Mucosa of rectum (tissue), 2 donors: ENCODE measurements at regions not wholly inside any gene's neighbourhood (a gene's known extent, or its start where the extent isn't known, plus 50 kb on each side); places are given as distances from the start of the nearest gene placed in this dataset.

Experiments
- H3K27ac ChIP-seq, 2 donors: one replicate each; pipeline ENCODE4 v1.7.0; 2013; ENCODE audit warnings: inconsistent platforms in 2 of 2, low read depth in 2 of 2, low read length in 2 of 2
- H3K27me3 ChIP-seq, 2 donors: one replicate each; pipeline ENCODE4 v1.7.0; 2013; ENCODE audit warnings: low read length in 2 of 2; ENCODE audit not compliant: control insufficient read depth in 2 of 2, insufficient read depth in 2 of 2
- H3K36me3 ChIP-seq, 2 donors: one replicate each; pipeline ENCODE4 v1.7.0; 2013; ENCODE audit warnings: low read length in 2 of 2; ENCODE audit not compliant: control insufficient read depth in 2 of 2, insufficient read depth in 2 of 2
- H3K4me1 ChIP-seq, 2 donors: one replicate each; pipeline ENCODE4 v1.7.0; 2013; ENCODE audit warnings: low read length in 2 of 2, mild to moderate bottlenecking in 1 of 2; ENCODE audit not compliant: control insufficient read depth in 2 of 2, insufficient read depth in 2 of 2
- H3K4me3 ChIP-seq, 2 donors: one replicate each; pipeline ENCODE4 v1.7.0; 2013; ENCODE audit warnings: low read length in 2 of 2
- H3K9ac ChIP-seq, 2 donors: one replicate each; pipeline ENCODE4 v1.7.0; 2013; ENCODE audit warnings: low read length in 2 of 2, low read depth in 1 of 2, mild to moderate bottlenecking in 1 of 2
- H3K9me3 ChIP-seq, 2 donors: one replicate each; pipeline ENCODE4 v1.7.0; 2013; ENCODE audit warnings: low read length in 2 of 2; ENCODE audit not compliant: control insufficient read depth in 2 of 2
- donor health status: healthy.
- donor health status: Normal muscosa, but diverticular disease.

DNA sequence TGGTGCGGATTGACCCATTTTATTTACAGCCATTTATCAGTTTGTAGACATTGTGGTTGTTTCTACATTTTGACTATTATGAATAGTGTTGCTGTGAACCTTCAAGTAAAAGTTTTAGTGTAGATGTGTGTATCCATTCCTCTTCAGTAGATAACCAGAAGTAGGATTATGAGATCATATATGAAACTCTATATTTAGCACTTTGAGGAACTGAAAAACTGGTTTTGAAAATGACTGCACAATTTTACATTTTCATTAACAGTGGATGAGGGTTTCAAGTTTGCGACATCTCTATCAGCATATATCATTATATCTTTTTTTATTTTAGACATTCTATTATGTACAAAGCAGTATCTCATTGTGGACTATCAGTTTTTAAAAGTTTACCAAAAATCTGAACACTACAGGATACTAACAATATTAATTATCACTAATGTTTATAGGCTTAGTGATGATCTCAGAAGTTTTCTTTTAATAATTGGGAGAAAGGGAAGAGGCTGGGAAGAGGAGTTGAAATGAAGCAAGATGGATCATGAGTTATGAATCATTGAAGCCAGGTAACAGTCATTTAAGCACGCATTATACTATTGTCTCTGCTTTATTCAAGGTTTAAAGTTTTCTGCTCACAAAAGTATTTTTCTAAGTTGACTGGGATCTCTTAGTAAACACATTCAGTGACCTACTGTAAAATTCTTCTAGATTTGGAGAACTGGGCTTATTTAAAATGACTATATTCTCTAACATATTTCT lies 329.0 kb upstream of the LRATD1 start:
- H3K4me3 ChIP-seq: no peak overlapping the region

DNA sequence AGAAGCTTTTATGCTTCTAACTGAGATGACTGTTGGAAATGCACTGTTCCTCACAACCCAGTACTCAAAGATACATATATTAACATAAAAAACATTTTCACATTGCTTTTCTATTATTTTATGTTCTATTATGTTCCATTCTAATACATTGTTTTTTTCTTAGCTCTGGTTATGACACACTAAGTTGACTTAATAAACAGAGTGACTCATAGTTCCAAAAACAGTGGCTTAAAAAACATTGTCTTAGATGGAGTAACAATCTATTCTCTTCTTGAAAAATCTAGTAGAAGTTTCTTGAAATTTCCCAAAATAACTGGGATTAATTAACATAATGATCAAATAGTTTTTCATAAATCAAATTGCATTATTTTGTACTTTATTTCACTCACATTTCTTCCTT lies 328.2 kb upstream of the LRATD1 start:
- H3K9ac ChIP-seq: no peak overlapping the region

More for the DNA sequence above, 329.0 kb upstream of the LRATD1 start:
- Histone ChIP-seq H3K27ac (no peak overlapping the region), H3K27me3 (no peaks in the 10 kb centered on the region), H3K36me3 (no peaks in the 10 kb centered on the region), H3K9ac (no peak overlapping the region), H3K4me1 (no peaks in the 10 kb centered on the region), H3K9me3 (no peaks in the 10 kb centered on the region)

DNA sequence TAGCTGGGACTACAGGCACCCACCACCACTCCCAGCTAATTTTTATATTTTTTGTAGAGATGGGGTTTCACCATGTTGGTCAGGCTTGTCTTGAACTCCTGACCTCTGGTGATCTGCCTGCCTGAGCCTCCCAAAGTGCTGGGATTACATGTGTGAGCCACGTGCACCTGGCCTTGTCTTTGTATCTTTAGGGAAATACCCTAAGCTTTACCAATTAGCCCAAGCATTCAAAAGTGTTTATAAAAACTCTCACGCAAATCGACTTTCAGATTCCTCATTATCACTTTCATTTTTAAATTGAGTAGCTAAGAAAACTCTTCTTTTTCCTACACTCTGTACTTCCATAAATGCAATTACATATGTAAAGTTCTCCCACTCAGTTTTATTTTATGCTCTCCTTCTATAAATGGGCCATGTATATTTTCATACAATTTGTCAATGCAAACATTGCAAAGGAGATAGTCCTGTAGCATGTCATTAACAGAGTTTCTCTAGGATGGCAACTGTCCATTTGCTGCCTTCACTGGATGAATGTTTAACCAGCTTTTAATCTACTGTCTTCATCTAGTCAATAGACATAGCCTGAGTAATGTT lies 326.2 kb upstream of the LRATD1 start:
- Histone ChIP-seq H3K36me3 (no peaks in the 10 kb centered on the region), H3K4me3 (no peak overlapping the region), H3K9ac (no peak overlapping the region), H3K4me1 (no peaks in the 10 kb centered on the region), H3K27ac (no peak overlapping the region), H3K27me3 (no peaks in the 10 kb centered on the region), H3K9me3 (no peaks in the 10 kb centered on the region)

More for the DNA sequence above, 328.2 kb upstream of the LRATD1 start:
- H3K36me3 ChIP-seq: no peaks in the 10 kb centered on the region
- no peaks in the 10 kb centered on the region for H3K4me1 ChIP-seq
- no peaks in the 10 kb centered on the region for H3K9me3 ChIP-seq
- H3K4me3 ChIP-seq: no peak overlapping the region
- no peak overlapping the region for H3K27ac ChIP-seq
- no peaks in the 10 kb centered on the region for H3K27me3 ChIP-seq

DNA sequence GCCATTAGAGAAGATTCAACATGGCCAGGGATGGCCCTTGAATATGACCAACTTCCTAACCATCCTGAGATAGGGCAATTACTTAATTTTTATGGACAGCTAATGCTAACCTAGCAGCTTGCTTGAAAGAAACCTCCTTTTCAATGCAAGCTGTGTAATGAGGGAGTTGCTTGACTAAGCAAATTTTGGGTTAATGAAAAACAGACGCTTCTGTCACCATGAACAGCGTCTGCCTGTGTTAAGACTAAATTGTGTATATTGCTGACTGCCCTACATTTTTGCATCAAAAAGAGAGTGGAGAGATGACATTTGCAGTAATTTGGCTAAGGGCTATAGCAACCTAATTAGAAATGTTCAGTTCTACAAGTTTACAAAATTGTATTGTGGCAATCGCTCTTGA lies 319.2 kb upstream of the LRATD1 start:
- H3K36me3 ChIP-seq: no peaks in the 10 kb centered on the region

DNA sequence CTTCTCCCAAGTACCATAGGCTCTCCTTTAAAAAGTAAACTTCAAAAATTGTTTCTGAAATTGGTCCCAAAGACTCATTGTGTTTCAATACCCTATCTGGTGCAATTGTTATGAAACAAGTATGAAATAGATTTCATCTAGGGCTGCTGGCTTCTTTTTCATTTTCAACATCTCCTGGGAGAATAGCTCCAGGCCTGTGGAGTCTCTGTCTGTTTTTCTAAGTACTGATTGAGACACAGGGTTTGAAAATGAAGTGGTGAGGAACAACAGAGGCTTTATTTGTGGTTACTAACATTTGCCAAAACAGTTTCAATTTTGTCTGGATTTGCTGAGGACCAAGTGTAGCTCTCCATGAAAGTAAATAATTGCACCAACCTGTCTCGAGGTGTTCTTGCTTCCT lies 315.9 kb upstream of the LRATD1 start:
- H3K36me3 ChIP-seq: no peaks in the 10 kb centered on the region
- no peaks in the 10 kb centered on the region for H3K27me3 ChIP-seq
- no peak overlapping the region for H3K27ac ChIP-seq
- H3K9me3 ChIP-seq: no peaks in the 10 kb centered on the region
- no peak overlapping the region for H3K9ac ChIP-seq
- no peaks in the 10 kb centered on the region for H3K4me1 ChIP-seq
- H3K4me3 ChIP-seq: no peak overlapping the region

More for the DNA sequence above, 319.2 kb upstream of the LRATD1 start:
- no peaks in the 10 kb centered on the region for H3K9me3 ChIP-seq
- H3K4me1 ChIP-seq: no peaks in the 10 kb centered on the region
- H3K9ac ChIP-seq: no peak overlapping the region
- H3K4me3 ChIP-seq: no peak overlapping the region
- H3K27ac ChIP-seq: no peak overlapping the region
- no peaks in the 10 kb centered on the region for H3K27me3 ChIP-seq

DNA sequence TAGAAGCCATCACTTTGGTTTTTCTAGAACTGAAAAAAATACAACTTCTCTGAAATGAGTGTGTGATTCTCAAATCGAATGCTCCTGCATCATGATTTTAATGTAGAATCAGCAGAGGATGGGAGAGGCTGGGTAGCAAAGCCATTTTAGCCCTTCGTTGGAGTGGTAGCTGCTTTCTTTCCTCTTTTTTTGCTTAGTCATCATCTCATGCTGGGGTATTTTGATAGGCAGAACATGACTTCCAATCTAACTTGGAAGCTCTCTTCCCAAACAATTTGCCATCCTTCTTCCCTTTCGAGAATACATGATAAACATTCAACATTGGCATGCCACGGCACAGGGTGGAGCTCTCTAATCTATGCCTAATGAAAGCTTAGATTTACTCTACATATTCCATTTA lies 311.2 kb upstream of the LRATD1 start:
- Histone ChIP-seq H3K27me3 (no peaks in the 10 kb centered on the region), H3K36me3 (no peaks in the 10 kb centered on the region), H3K9me3 (no peaks in the 10 kb centered on the region), H3K27ac (no peak overlapping the region), H3K4me3 (no peak overlapping the region), H3K9ac (no peak overlapping the region), H3K4me1 (no peaks in the 10 kb centered on the region)

DNA sequence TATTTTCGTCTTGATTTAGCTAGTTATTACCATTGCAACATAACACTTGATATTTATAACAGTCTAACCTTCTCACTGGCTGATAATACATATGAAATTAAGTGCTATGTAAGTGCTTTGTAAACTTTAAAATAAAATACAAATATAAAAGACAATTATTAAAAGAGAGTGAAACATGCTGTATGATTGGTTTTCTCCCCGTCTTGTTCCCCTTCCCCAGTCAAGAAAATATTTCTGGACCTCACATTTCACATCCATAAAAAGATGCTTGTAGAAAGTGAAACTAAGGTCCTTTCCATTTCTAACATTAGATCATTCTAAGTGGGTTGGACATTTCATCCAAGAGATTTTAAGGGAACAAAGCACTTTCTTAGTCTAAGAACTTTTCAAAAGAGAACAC lies 310.2 kb upstream of the LRATD1 start:
- Histone ChIP-seq H3K9me3 (no peaks in the 10 kb centered on the region), H3K4me3 (no peak overlapping the region), H3K9ac (no peak overlapping the region), H3K4me1 (no peaks in the 10 kb centered on the region), H3K27ac (no peak overlapping the region), H3K36me3 (no peaks in the 10 kb centered on the region), H3K27me3 (no peaks in the 10 kb centered on the region)

DNA sequence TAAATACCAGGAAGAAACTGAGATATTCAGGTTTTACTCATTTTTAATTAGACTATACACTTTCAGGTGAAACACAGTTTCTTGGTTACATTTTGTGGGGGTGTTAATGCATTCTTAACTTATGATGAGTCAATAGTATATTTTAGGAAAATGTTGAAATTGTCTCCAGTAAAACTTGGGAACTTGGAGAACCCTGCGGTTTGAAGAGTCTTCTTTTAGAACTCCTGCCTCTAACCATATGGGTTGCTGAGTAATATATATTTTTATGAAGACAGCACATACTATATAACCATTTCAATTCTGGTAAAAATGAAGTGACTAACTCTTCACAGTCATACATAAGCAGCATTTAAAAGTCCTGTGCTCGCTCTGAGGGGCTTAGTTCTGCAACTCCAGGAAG lies 308.2 kb upstream of the LRATD1 start:
- no peak overlapping the region for H3K4me3 ChIP-seq
- no peak overlapping the region for H3K9ac ChIP-seq
- H3K9me3 ChIP-seq: no peaks in the 10 kb centered on the region
- no peaks in the 10 kb centered on the region for H3K36me3 ChIP-seq
- H3K27ac ChIP-seq: no peak overlapping the region
- H3K27me3 ChIP-seq: no peaks in the 10 kb centered on the region
- H3K4me1 ChIP-seq: no peaks in the 10 kb centered on the region

DNA sequence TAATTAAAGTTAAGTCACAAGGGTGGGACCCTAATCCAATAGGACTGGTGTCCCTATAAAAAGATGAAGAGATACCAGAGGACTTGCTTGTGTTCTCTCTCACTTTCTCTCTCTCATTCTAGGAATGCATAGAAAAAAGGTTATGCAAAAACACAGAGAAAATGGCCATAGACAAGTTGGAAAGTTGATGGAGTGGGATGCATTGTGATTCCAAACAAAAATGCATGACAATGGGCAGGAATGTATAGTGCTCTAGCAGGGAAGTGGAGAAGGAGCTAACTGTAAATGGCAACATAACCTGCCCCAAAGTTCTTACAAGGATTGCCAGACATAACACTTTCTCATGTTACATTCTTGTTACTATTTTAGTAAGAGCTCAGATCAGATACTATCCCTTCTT lies 301.6 kb upstream of the LRATD1 start:
- Histone ChIP-seq H3K27ac (no peak overlapping the region), H3K4me1 (no peaks in the 10 kb centered on the region), H3K27me3 (no peaks in the 10 kb centered on the region), H3K4me3 (no peak overlapping the region), H3K9me3 (no peaks in the 10 kb centered on the region), H3K9ac (no peak overlapping the region), H3K36me3 (no peaks in the 10 kb centered on the region)

DNA sequence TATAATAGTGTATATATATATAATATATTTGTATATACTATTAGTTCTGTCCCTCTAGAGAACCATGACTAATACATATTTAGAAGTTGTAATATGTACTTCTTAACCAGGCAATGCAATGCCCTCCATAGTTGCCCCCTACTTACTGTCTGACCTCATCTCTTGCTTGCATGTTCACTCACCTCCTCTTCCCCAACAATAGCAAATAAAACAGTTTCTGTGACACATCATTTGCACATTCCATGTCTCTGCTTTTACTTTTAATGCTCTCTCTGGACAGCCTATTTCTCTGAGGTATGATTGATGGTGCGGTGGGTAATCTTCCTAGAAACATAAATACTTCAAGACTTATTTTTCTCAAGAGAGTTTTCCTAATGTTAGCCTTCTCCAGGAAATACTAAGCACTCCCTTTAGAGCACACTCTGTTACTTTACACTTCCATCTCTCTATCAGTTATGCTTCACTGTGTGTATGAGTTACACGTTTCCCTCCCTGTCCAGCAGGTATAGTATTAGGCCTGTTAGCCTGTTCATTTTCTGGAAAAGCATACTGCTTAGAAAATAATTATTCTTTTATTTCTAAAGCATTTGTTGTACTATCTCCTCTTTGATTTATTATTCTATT lies 295.6 kb upstream of the LRATD1 start:
- no peak overlapping the region for H3K27ac ChIP-seq
- H3K36me3 ChIP-seq: no peaks in the 10 kb centered on the region
- no peak overlapping the region for H3K9ac ChIP-seq
- H3K4me1 ChIP-seq: no peaks in the 10 kb centered on the region
- no peaks in the 10 kb centered on the region for H3K9me3 ChIP-seq
- no peak overlapping the region for H3K4me3 ChIP-seq
- H3K27me3 ChIP-seq: no peaks in the 10 kb centered on the region
